ENCODE measurements at regions not wholly inside any gene's neighbourhood (a gene's known extent, or its start where the extent isn't known, plus 50 kb on each side); places are given as distances from the start of the nearest gene placed in this dataset.

DNA sequence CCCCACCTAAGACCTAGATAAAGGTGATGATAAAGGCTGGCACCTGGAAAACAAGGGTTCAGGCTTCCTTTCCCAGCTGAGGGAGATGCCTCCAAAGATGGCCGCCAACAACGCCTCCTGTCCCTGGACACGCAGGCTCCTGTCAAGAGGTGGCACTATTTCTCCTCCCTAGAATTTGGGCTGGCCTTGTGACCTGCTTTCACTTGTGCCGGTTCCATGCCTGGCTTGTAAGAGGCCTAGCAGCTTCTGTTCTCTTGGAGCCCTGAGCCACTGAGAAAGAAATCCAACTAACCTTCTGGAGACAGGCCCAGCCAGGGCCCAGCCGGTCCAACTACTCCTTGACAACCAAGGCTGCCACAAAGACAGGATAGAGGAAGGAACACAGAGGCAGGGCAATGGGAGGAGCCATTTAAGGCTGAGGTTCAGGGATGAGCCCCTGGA is 60.2 kb upstream of the RALY start:
- no peaks in the 10 kb centered on the region for H3K4me1 ChIP-seq (replicated peaks in 1 of 4; ENCODE audit: control insufficient read depth in 3 of 4, insufficient read depth in 4 of 4, low read length in 3 of 4)
- no peaks in the 10 kb centered on the region for H3K79me1 ChIP-seq (ENCODE audit: low read depth, low read length)
- no peak overlapping the region for H3K4me3 ChIP-seq (ENCODE audit: extremely low read depth in 1 of 4, insufficient read depth in 2 of 4, low read depth in 3 of 4, low read length in 4 of 4)
- H2BK15ac ChIP-seq (ENCODE audit: low read length), result no peak overlapping the region
- no peak overlapping the region for H3K14ac ChIP-seq (ENCODE audit: insufficient read length)
- no peaks in the 10 kb centered on the region for H3K36me3 ChIP-seq (ENCODE audit: control insufficient read depth in 2 of 4, insufficient read depth in 4 of 4, low read length in 3 of 4)
- FAIRE-seq (peak; percentile 68), DNase-seq (ENCODE audit: low read depth in 1 of 2, low spot score in 2 of 2) (peak; percentile 51 to 70)
- H2BK20ac ChIP-seq (ENCODE audit: low read length), result no peak overlapping the region
- H2BK12ac ChIP-seq (ENCODE audit: low read depth, low read length), result no peak overlapping the region
- no peak overlapping the region for H2BK5ac ChIP-seq (ENCODE audit: low read depth, low read length)
- no peak overlapping the region for H4K91ac ChIP-seq (replicated peaks; ENCODE audit: insufficient read length, low read length)
- H2AK5ac ChIP-seq (ENCODE audit: low read depth, low read length), result no peak overlapping the region
- H2BK120ac ChIP-seq (replicated peaks; ENCODE audit: low read depth, low read length), result no peak overlapping the region
- no peak overlapping the region for H3K18ac ChIP-seq (ENCODE audit: extremely low read depth, low read length)
- H3K56ac ChIP-seq (replicated peaks; ENCODE audit: insufficient read length, low read depth, low read length), result no peak overlapping the region
- no peak overlapping the region for H4K5ac ChIP-seq (ENCODE audit: insufficient read length, low read depth, low read length)
- no peaks in the 10 kb centered on the region for H4K20me1 ChIP-seq (replicated peaks in 1 of 2; ENCODE audit: control insufficient read depth in 1 of 2, insufficient read depth in 2 of 2, low read length in 2 of 2)
- H3K27me3 ChIP-seq (replicated peaks in 1 of 4; ENCODE audit: control insufficient read depth in 3 of 4, extremely low read depth in 1 of 4, insufficient read depth in 3 of 4, low read length in 3 of 4), result no peaks in the 10 kb centered on the region
- H3K23ac ChIP-seq (ENCODE audit: insufficient read length), result no peak overlapping the region
- 62% methylated on average over 5 of the region's 5 CpGs; no CpG with 5 or more reads in 1 of the 2 experiments for WGBS, 2 experiments (ENCODE audit: extremely low coverage in 1 of 2, insufficient coverage in 1 of 2, insufficient read length in 1 of 2, insufficient replicate concordance in 2 of 2, low coverage in 1 of 2, low lambda C conversion rate in 2 of 2, missing lambda C conversion rate in 1 of 2)
- peak overlapping the region; percentile 84 for H2AFZ ChIP-seq (ENCODE audit: low read length)
- no peak overlapping the region for H3K4me2 ChIP-seq (ENCODE audit: insufficient read depth in 1 of 2, low read depth in 2 of 2, low read length in 2 of 2)
- H3K27ac ChIP-seq (ENCODE audit: low read depth, low read length), result no peak overlapping the region
- no peak overlapping the region for H3K9ac ChIP-seq (replicated peaks in 1 of 4; ENCODE audit: extremely low read depth in 1 of 4, low read depth in 3 of 4, low read length in 3 of 4)
- CTCF ChIA-PET (ENCODE audit: partially characterized antibody), result interaction anchor here (0.8 to 9.5 kb wide), 25 partner anchors 10 to 174 kb away, joined by 3 to 78 read pairs (median 5); no protein-coding TSS in a partner anchor
- no peaks in the 10 kb centered on the region for H3K23me2 ChIP-seq (ENCODE audit: low read depth, low read length)
- H3K4ac ChIP-seq (replicated peaks; ENCODE audit: insufficient read length, low read depth, low read length), result no peak overlapping the region
- POLR2A ChIA-PET (ENCODE audit: partially characterized antibody), result interaction anchor here (1.0 to 1.4 kb wide), 4 partner anchors 12 to 174 kb away, joined by 3 to 4 read pairs (median 4); no protein-coding TSS in a partner anchor
- H3K9me3 ChIP-seq (ENCODE audit: insufficient read depth in 2 of 2, low read depth in 1 of 2, low read length in 1 of 2), result no peaks in the 10 kb centered on the region
- H4K8ac ChIP-seq (ENCODE audit: extremely low read depth, insufficient read depth, low read length), result no peak overlapping the region; the same call in 1 of the 2 replicates
- no peaks in the 10 kb centered on the region for H3K79me2 ChIP-seq (ENCODE audit: control insufficient read depth in 1 of 2, insufficient read depth in 2 of 2, low read length in 2 of 2)
- TF ChIP-seq TEAD4 (IDR thresholded peaks at IDR 0.05; ENCODE audit: low read depth, low read length) (no peak), JUND (IDR thresholded peaks at IDR 0.05; ENCODE audit: low read length) (no peak), POLR2AphosphoS5 (IDR thresholded peaks at IDR 0.05; ENCODE audit: low read depth, low read length) (no peak), YY1 (IDR thresholded peaks at IDR 0.05; ENCODE audit: low read depth, low read length) (peak; percentile 97), ZNF274 (IDR thresholded peaks at IDR 0.05; ENCODE audit: borderline replicate concordance, extremely low read depth, low read length) (no peak), BACH1 (IDR thresholded peaks at IDR 0.05; ENCODE audit: low read length) (no peak), EP300 (IDR thresholded peaks at IDR 0.05; ENCODE audit: borderline replicate concordance in 1 of 2, low read depth in 2 of 2, low read length in 2 of 2) (no peak), SRF (IDR thresholded peaks at IDR 0.05; ENCODE audit: low read depth, low read length) (no peak), CHD1 (IDR thresholded peaks at IDR 0.05; ENCODE audit: low read depth, low read length) (no peak), TBP (IDR thresholded peaks at IDR 0.05; ENCODE audit: low read depth, low read length) (no peak), TAF1 (IDR thresholded peaks at IDR 0.05; ENCODE audit: low read depth, low read length) (0 out of 2 replicates have a peak, but pooled peaks have one; percentile 23), JUN (IDR thresholded peaks at IDR 0.05; ENCODE audit: low read depth, low read length) (no peak), FOSL1 (IDR thresholded peaks at IDR 0.05; ENCODE audit: insufficient read depth, low read depth, low read length) (no peak)
- TF ChIP-seq, protein P1, sequence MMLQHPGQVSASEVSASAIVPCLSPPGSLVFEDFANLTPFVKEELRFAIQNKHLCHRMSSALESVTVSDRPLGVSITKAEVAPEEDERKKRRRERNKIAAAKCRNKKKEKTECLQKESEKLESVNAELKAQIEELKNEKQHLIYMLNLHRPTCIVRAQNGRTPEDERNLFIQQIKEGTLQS (IDR thresholded peaks at IDR 0.05; ENCODE audit: insufficient read depth, low read depth, low read length), result 0 out of 2 replicates have a peak, but pooled peaks have one; percentile 42

All from H1 (cell line).